ENCODE measurements at regions not wholly inside any gene's neighbourhood (a gene's known extent, or its start where the extent isn't known, plus 50 kb on each side); places are given as distances from the start of the nearest gene placed in this dataset.

- Mint-ChIP-seq H3K27me3 (ENCODE audit: low read depth) (peaks cover 2% of the 10 kb centered on the region), H3K36me3 (ENCODE audit: low read depth) (no peaks in the 10 kb centered on the region), H3K4me3 (no peak overlapping the region), H3K4me1 (ENCODE audit: low read depth) (no peaks in the 10 kb centered on the region), H3K27ac (no peak overlapping the region), H3K9me3 (ENCODE audit: insufficient read depth) (no peaks in the 10 kb centered on the region)
- ChIA-PET CTCF (no interaction called here), POLR2A (no interaction called here)
- ATAC-seq (no peak), DNase-seq (no peak)
Measured at GRCh38 chr9:38158628-38159027, 89.6 kb upstream of the SHB start.

GRCh38 chr9:38157711-38158110, 88.7 kb upstream of the SHB start:
- DNase-seq (no peak), ATAC-seq (no peak)
- H3K9me3 Mint-ChIP-seq (ENCODE audit: insufficient read depth), result no peaks in the 10 kb centered on the region
- H3K27ac Mint-ChIP-seq, result no peak overlapping the region
- CTCF ChIA-PET, result no interaction called here
- H3K4me1 Mint-ChIP-seq (ENCODE audit: low read depth), result no peaks in the 10 kb centered on the region
- H3K4me3 Mint-ChIP-seq, result no peak overlapping the region
- POLR2A ChIA-PET, result no interaction called here
- H3K27me3 Mint-ChIP-seq (ENCODE audit: low read depth), result peaks cover 1% of the 10 kb centered on the region
- no peaks in the 10 kb centered on the region for H3K36me3 Mint-ChIP-seq (ENCODE audit: low read depth)

- Mint-ChIP-seq H3K27ac (no peak overlapping the region), H3K27me3 (ENCODE audit: low read depth) (peaks cover under 1% of the 10 kb centered on the region), H3K9me3 (ENCODE audit: insufficient read depth) (no peaks in the 10 kb centered on the region), H3K4me1 (ENCODE audit: low read depth) (no peaks in the 10 kb centered on the region), H3K36me3 (ENCODE audit: low read depth) (no peaks in the 10 kb centered on the region), H3K4me3 (no peak overlapping the region)
- DNase-seq (no peak), ATAC-seq (no peak)
- POLR2A ChIA-PET, result no interaction called here
- CTCF ChIA-PET, result interaction anchor here (0.9 kb wide), 1 partner anchor 67 kb away, joined by 3 read pairs; no protein-coding TSS in a partner anchor
Measured at GRCh38 chr9:38154501-38155421, 85.7 kb upstream of the SHB start.

- ChIA-PET CTCF (no interaction called here), POLR2A (no interaction called here)
- Mint-ChIP-seq H3K27me3 (ENCODE audit: low read depth) (peaks cover 5% of the 10 kb centered on the region), H3K27ac (no peak overlapping the region), H3K4me1 (ENCODE audit: low read depth) (no peaks in the 10 kb centered on the region), H3K4me3 (no peak overlapping the region), H3K9me3 (ENCODE audit: insufficient read depth) (no peaks in the 10 kb centered on the region), H3K36me3 (ENCODE audit: low read depth) (no peaks in the 10 kb centered on the region)
- no peak for ATAC-seq
- no peak for DNase-seq
Measured at GRCh38 chr9:38153910-38154291, 84.9 kb upstream of the SHB start.

- Mint-ChIP-seq H3K4me3 (no peak overlapping the region), H3K36me3 (ENCODE audit: low read depth) (no peaks in the 10 kb centered on the region), H3K27me3 (ENCODE audit: low read depth) (peaks cover 5% of the 10 kb centered on the region), H3K9me3 (ENCODE audit: insufficient read depth) (no peaks in the 10 kb centered on the region), H3K27ac (no peak overlapping the region), H3K4me1 (ENCODE audit: low read depth) (no peaks in the 10 kb centered on the region)
- no peak for ATAC-seq
- ChIA-PET POLR2A (no interaction called here), CTCF (no interaction called here)
- no peak for DNase-seq
Measured at GRCh38 chr9:38153152-38153909, 84.3 kb upstream of the SHB start.

- H3K4me3 Mint-ChIP-seq, result no peak overlapping the region
Measured at GRCh38 chr9:38149647-38150046, 80.6 kb upstream of the SHB start.

GRCh38 chr9:38146844-38147243, 77.8 kb upstream of the SHB start:
- DNase-seq (no peak), ATAC-seq (no peak)
- ChIA-PET CTCF (no interaction called here), POLR2A (no interaction called here)
- Mint-ChIP-seq H3K36me3 (ENCODE audit: low read depth) (no peaks in the 10 kb centered on the region), H3K27ac (no peak overlapping the region), H3K27me3 (ENCODE audit: low read depth) (peaks cover 16% of the 10 kb centered on the region), H3K4me3 (no peak overlapping the region), H3K9me3 (ENCODE audit: insufficient read depth) (no peaks in the 10 kb centered on the region), H3K4me1 (ENCODE audit: low read depth) (no peaks in the 10 kb centered on the region)

More at GRCh38 chr9:38149647-38150046, 80.6 kb upstream of the SHB start:
- no peaks in the 10 kb centered on the region for H3K4me1 Mint-ChIP-seq (ENCODE audit: low read depth)
- H3K27me3 Mint-ChIP-seq (ENCODE audit: low read depth), result peaks cover 7% of the 10 kb centered on the region
- no peak for ATAC-seq
- H3K36me3 Mint-ChIP-seq (ENCODE audit: low read depth), result no peaks in the 10 kb centered on the region
- DNase-seq, result no peak
- ChIA-PET CTCF (interaction anchor here (2.1 kb wide), 1 partner anchor 11 kb away, joined by 6 read pairs; no protein-coding TSS in a partner anchor), POLR2A (no interaction called here)
- no peak overlapping the region for H3K27ac Mint-ChIP-seq
- H3K9me3 Mint-ChIP-seq (ENCODE audit: insufficient read depth), result no peaks in the 10 kb centered on the region

GRCh38 chr9:38145526-38146053, 76.6 kb upstream of the SHB start:
- POLR2A ChIA-PET, result no interaction called here
- Mint-ChIP-seq H3K36me3 (ENCODE audit: low read depth) (no peaks in the 10 kb centered on the region), H3K27ac (no peak overlapping the region), H3K9me3 (ENCODE audit: insufficient read depth) (no peaks in the 10 kb centered on the region), H3K27me3 (ENCODE audit: low read depth) (peaks cover 26% of the 10 kb centered on the region), H3K4me1 (ENCODE audit: low read depth) (no peaks in the 10 kb centered on the region), H3K4me3 (no peak overlapping the region)
- CTCF ChIA-PET, result no interaction called here
- DNase-seq, result no peak
- no peak for ATAC-seq

- ATAC-seq, result no peak
- Mint-ChIP-seq H3K4me1 (ENCODE audit: low read depth) (no peaks in the 10 kb centered on the region), H3K36me3 (ENCODE audit: low read depth) (no peaks in the 10 kb centered on the region), H3K4me3 (no peak overlapping the region), H3K27ac (no peak overlapping the region), H3K27me3 (ENCODE audit: low read depth) (peaks cover 29% of the 10 kb centered on the region), H3K9me3 (ENCODE audit: insufficient read depth) (no peaks in the 10 kb centered on the region)
- CTCF ChIA-PET, result no interaction called here
- no peak for DNase-seq
- POLR2A ChIA-PET, result no interaction called here
Measured at GRCh38 chr9:38144421-38144820, 75.4 kb upstream of the SHB start.

GRCh38 chr9:38141746-38142591, 72.9 kb upstream of the SHB start:
- no peaks in the 10 kb centered on the region for H3K4me1 Mint-ChIP-seq (ENCODE audit: low read depth)
- no peak overlapping the region for H3K27ac Mint-ChIP-seq
- H3K27me3 Mint-ChIP-seq (ENCODE audit: low read depth), result peaks cover 36% of the 10 kb centered on the region
- DNase-seq, result no peak
- no peak for ATAC-seq
- H3K9me3 Mint-ChIP-seq (ENCODE audit: insufficient read depth), result no peaks in the 10 kb centered on the region
- CTCF ChIA-PET, result interaction anchor here (1.4 kb wide), 1 partner anchor 19 kb away, joined by 4 read pairs; no protein-coding TSS in a partner anchor
- POLR2A ChIA-PET, result no interaction called here
- no peak overlapping the region for H3K4me3 Mint-ChIP-seq
- H3K36me3 Mint-ChIP-seq (ENCODE audit: low read depth), result no peaks in the 10 kb centered on the region

GRCh38 chr9:38138276-38138675, 69.2 kb upstream of the SHB start:
- no peak overlapping the region for H3K27ac Mint-ChIP-seq
- ATAC-seq, result no peak
- CTCF ChIA-PET, result no interaction called here

More at GRCh38 chr9:38138276-38138675, 69.2 kb upstream of the SHB start:
- Mint-ChIP-seq H3K4me3 (no peak overlapping the region), H3K27me3 (ENCODE audit: low read depth) (peaks cover 33% of the 10 kb centered on the region), H3K9me3 (ENCODE audit: insufficient read depth) (no peaks in the 10 kb centered on the region), H3K36me3 (ENCODE audit: low read depth) (no peaks in the 10 kb centered on the region), H3K4me1 (ENCODE audit: low read depth) (no peaks in the 10 kb centered on the region)
- POLR2A ChIA-PET, result interaction anchor here (0.6 kb wide), 1 partner anchor 591 kb away, joined by 3 read pairs; no protein-coding TSS in a partner anchor
- DNase-seq, result no peak

Measured in activated CD8-positive, alpha-beta T cell treated with anti-CD3 and anti-CD28 coated beads, Interleukin-2, amount 10 ng/mL, durations not matched to agents 7 days and 5 days (primary cell).